ENCODE measurements at regions not wholly inside any gene's neighbourhood (a gene's known extent, or its start where the extent isn't known, plus 50 kb on each side); places are given as distances from the start of the nearest gene placed in this dataset.

DNA sequence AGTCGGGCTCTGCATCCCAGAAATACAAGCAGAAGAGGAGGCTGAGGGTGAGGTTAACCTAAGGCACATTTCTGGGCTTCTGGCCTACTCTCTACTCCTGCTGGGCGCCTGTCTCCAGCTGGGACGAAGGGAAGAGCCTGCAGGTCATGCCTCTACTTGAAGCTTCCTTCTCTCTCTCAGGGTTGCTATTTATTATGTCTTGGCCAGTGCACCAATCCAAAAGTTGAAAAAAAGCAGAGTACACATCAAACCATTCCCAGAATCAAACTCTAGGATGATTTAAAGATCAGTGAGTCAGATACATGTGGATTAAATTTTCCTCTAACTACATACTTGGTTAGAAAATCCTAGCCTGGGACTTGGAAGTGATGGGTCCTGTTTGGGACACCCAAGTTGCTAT lies 60.2 kb upstream of the CDON start:
- 66 to 83% (median 83%) methylated on average over 3 of the region's 3 CpGs for WGBS, 3 donors
- Histone ChIP-seq H3K4me3 (ENCODE audit: low read depth in 1 of 3, low read length in 3 of 3) (no peak overlapping the region), H3K36me3 (ENCODE audit: control insufficient read depth in 3 of 3, insufficient read depth in 2 of 3, low read depth in 1 of 3, low read length in 3 of 3) (no peaks in the 10 kb centered on the region), H3K27me3 (ENCODE audit: control insufficient read depth in 3 of 3, insufficient read depth in 3 of 3, low read length in 3 of 3) (no peaks in the 10 kb centered on the region), H3K27ac (ENCODE audit: low read depth in 1 of 3, low read length in 2 of 3) (no peak overlapping the region), H3K9me3 (ENCODE audit: control insufficient read depth in 2 of 2, insufficient read depth in 1 of 2, low read depth in 1 of 2, low read length in 1 of 2) (no peaks in the 10 kb centered on the region), H3K4me1 (ENCODE audit: control insufficient read depth in 3 of 3, insufficient read depth in 2 of 3, low read depth in 1 of 3, low read length in 2 of 3) (peaks cover 0 to 10% (median 0%) of the 10 kb centered on the region in 3 donors)
- DNase-seq = no peak
- FAIRE-seq = no peak

DNA sequence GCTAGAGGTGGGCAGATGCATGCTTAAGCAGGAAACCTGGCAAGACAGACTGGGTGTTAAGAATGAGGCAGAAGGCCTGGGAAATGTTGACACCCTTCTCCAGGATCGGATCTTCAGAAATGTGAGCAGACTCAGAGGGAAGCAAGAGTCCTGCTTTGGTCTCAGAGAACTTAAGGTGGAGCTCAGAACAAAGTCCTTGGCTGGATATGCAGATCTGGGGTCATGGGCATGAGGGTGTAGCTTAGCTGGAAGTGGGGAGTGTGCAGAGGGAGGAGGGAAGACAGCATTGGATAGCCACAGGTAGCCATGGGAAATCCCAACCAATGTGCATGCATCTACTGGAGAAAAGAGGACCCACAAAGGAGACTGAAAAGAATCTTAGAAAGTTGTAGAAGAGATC lies 58.6 kb upstream of the CDON start:
- Histone ChIP-seq H3K27me3 (ENCODE audit: control insufficient read depth in 3 of 3, insufficient read depth in 3 of 3, low read length in 3 of 3) (no peaks in the 10 kb centered on the region), H3K4me3 (ENCODE audit: low read depth in 1 of 3, low read length in 3 of 3) (no peak overlapping the region), H3K4me1 (ENCODE audit: control insufficient read depth in 3 of 3, insufficient read depth in 2 of 3, low read depth in 1 of 3, low read length in 2 of 3) (peaks cover 0 to 13% (median 0%) of the 10 kb centered on the region in 3 donors), H3K9me3 (ENCODE audit: control insufficient read depth in 2 of 2, insufficient read depth in 1 of 2, low read depth in 1 of 2, low read length in 1 of 2) (no peaks in the 10 kb centered on the region), H3K27ac (ENCODE audit: low read depth in 1 of 3, low read length in 2 of 3) (peak overlapping the region in 1 of 3 donors; percentile 28), H3K36me3 (ENCODE audit: control insufficient read depth in 3 of 3, insufficient read depth in 2 of 3, low read depth in 1 of 3, low read length in 3 of 3) (no peaks in the 10 kb centered on the region)
- 24 to 66% (median 31%) methylated on average over 1 of the region's 1 CpG for WGBS, 3 donors
- FAIRE-seq = no peak
- peak; percentile 69 to 80 for DNase-seq

GRCh38 chr11:126118806-126119205 lies 56.1 kb upstream of the CDON start:
- H3K27ac ChIP-seq (ENCODE audit: low read depth in 1 of 3, low read length in 2 of 3) = no peak overlapping the region
- H3K4me3 ChIP-seq (ENCODE audit: low read depth in 1 of 3, low read length in 3 of 3) = no peak overlapping the region
- no peaks in the 10 kb centered on the region for H3K27me3 ChIP-seq (ENCODE audit: control insufficient read depth in 3 of 3, insufficient read depth in 3 of 3, low read length in 3 of 3)
- DNase-seq (no peak), FAIRE-seq (no peak)
- peaks cover 8 to 38% (median 9%) of the 10 kb centered on the region in 3 donors for H3K4me1 ChIP-seq (ENCODE audit: control insufficient read depth in 3 of 3, insufficient read depth in 2 of 3, low read depth in 1 of 3, low read length in 2 of 3)
- H3K9me3 ChIP-seq (ENCODE audit: control insufficient read depth in 2 of 2, insufficient read depth in 1 of 2, low read depth in 1 of 2, low read length in 1 of 2) = no peaks in the 10 kb centered on the region
- WGBS, 3 donors = 86 to 89% (median 88%) methylated on average over 10 of the region's 10 CpGs
- H3K36me3 ChIP-seq (ENCODE audit: control insufficient read depth in 3 of 3, insufficient read depth in 2 of 3, low read depth in 1 of 3, low read length in 3 of 3) = no peaks in the 10 kb centered on the region

DNA sequence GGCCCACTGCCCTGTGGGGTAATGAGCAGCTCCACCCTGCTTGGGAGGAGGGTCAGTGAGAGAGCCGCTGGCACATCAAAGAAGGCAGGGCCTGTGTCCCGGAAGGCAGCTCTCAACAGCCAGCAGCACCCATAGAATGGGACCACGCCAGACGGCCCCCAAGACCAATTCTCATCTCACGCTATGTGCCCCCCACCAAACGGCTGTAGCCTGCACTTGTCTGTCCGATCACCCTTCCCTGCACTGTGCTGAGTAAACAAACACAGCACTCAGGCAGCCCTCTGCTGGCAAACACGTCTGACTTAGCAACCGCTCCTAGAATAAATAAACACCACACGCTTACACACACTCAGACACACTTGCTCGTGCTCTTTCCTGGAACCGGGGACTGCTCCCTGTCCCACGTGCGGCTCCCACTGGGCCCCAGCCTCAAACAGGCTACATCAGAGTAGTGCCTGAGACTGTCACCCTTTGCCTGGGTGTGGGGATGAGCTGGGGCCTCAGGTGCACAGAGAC lies 53.2 kb upstream of the CDON start:
- H3K36me3 ChIP-seq (ENCODE audit: control insufficient read depth in 3 of 3, insufficient read depth in 2 of 3, low read depth in 1 of 3, low read length in 3 of 3) = no peaks in the 10 kb centered on the region
- FAIRE-seq (no peak), DNase-seq (peak; percentile 83 to 91)
- peak overlapping the region in 2 of 3 donors; percentile 7 to 69 for H3K27ac ChIP-seq (ENCODE audit: low read depth in 1 of 3, low read length in 2 of 3)
- no peaks in the 10 kb centered on the region for H3K27me3 ChIP-seq (ENCODE audit: control insufficient read depth in 3 of 3, insufficient read depth in 3 of 3, low read length in 3 of 3)
- WGBS, 3 donors = 17 to 30% (median 19%) methylated on average over 14 of the region's 14 CpGs
- no peak overlapping the region for H3K4me3 ChIP-seq (ENCODE audit: low read depth in 1 of 3, low read length in 3 of 3)
- no peaks in the 10 kb centered on the region for H3K9me3 ChIP-seq (ENCODE audit: control insufficient read depth in 2 of 2, insufficient read depth in 1 of 2, low read depth in 1 of 2, low read length in 1 of 2)
- peaks cover 9 to 48% (median 9%) of the 10 kb centered on the region in 3 donors for H3K4me1 ChIP-seq (ENCODE audit: control insufficient read depth in 3 of 3, insufficient read depth in 2 of 3, low read depth in 1 of 3, low read length in 2 of 3)

GRCh38 chr11:126115127-126115495 lies 52.4 kb upstream of the CDON start:
- no peaks in the 10 kb centered on the region for H3K36me3 ChIP-seq (ENCODE audit: control insufficient read depth in 3 of 3, insufficient read depth in 2 of 3, low read depth in 1 of 3, low read length in 3 of 3)
- H3K9me3 ChIP-seq (ENCODE audit: control insufficient read depth in 2 of 2, insufficient read depth in 1 of 2, low read depth in 1 of 2, low read length in 1 of 2) = no peaks in the 10 kb centered on the region
- H3K4me1 ChIP-seq (ENCODE audit: control insufficient read depth in 3 of 3, insufficient read depth in 2 of 3, low read depth in 1 of 3, low read length in 2 of 3) = peaks cover 9 to 48% (median 9%) of the 10 kb centered on the region in 3 donors
- DNase-seq (peak; percentile 47 to 51), FAIRE-seq (no peak)
- H3K27me3 ChIP-seq (ENCODE audit: control insufficient read depth in 3 of 3, insufficient read depth in 3 of 3, low read length in 3 of 3) = no peaks in the 10 kb centered on the region
- H3K4me3 ChIP-seq (ENCODE audit: low read depth in 1 of 3, low read length in 3 of 3) = no peak overlapping the region
- 6 to 36% (median 29%) methylated on average over 4 of the region's 4 CpGs for WGBS, 3 donors
- H3K27ac ChIP-seq (ENCODE audit: low read depth in 1 of 3, low read length in 2 of 3) = peak overlapping the region in 2 of 3 donors; percentile 7 to 69

DNA sequence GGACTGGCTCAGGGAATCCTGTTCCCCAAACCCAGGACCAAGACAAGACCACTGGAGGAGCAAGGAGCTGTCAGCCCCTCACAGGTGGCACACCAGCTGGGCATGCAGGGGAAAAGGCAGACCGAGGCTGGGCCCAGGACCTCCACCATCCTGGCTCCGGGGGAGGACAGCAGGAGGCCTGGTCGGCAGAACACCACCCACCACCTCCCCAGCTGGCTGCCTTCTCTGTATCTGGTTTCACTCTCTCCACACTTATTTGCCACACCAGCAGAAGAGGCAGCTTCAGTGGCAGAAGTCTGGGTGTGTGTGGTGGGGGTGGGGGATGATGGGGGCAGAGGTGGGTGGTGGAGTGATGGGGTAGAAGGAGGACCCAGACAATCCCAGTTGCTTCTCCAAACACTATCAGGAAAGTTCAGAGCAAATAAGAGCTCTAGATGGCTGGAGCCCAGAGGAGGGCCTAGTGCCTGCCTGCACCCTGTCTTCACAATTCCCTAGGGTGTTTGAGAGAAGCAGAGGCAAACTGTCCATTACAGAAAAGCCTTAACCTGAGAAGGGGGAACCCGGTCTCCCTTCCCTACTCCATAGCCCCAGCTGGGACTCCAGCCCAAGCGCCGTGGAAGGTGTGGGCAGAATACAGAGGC lies 51.9 kb upstream of the CDON start:
- no peak overlapping the region for H3K4me3 ChIP-seq (ENCODE audit: low read depth in 1 of 3, low read length in 3 of 3)
- no peaks in the 10 kb centered on the region for H3K27me3 ChIP-seq (ENCODE audit: control insufficient read depth in 3 of 3, insufficient read depth in 3 of 3, low read length in 3 of 3)
- H3K4me1 ChIP-seq (ENCODE audit: control insufficient read depth in 3 of 3, insufficient read depth in 2 of 3, low read depth in 1 of 3, low read length in 2 of 3) = peaks cover 9 to 51% (median 9%) of the 10 kb centered on the region in 3 donors
- FAIRE-seq (no peak), DNase-seq (no peak)
- H3K36me3 ChIP-seq (ENCODE audit: control insufficient read depth in 3 of 3, insufficient read depth in 2 of 3, low read depth in 1 of 3, low read length in 3 of 3) = no peaks in the 10 kb centered on the region
- H3K27ac ChIP-seq (ENCODE audit: low read depth in 1 of 3, low read length in 2 of 3) = peak overlapping the region; percentile 51 to 84 (median 83)
- 46 to 73% (median 53%) methylated on average over 6 of the region's 6 CpGs for WGBS, 3 donors
- H3K9me3 ChIP-seq (ENCODE audit: control insufficient read depth in 2 of 2, insufficient read depth in 1 of 2, low read depth in 1 of 2, low read length in 1 of 2) = no peaks in the 10 kb centered on the region

- no peak for DNase-seq
- Histone ChIP-seq H3K9me3 (ENCODE audit: control insufficient read depth in 2 of 2, insufficient read depth in 1 of 2, low read depth in 1 of 2, low read length in 1 of 2) (no peaks in the 10 kb centered on the region), H3K4me1 (ENCODE audit: control insufficient read depth in 3 of 3, insufficient read depth in 2 of 3, low read depth in 1 of 3, low read length in 2 of 3) (peaks cover 9 to 53% (median 9%) of the 10 kb centered on the region in 3 donors), H3K36me3 (ENCODE audit: control insufficient read depth in 3 of 3, insufficient read depth in 2 of 3, low read depth in 1 of 3, low read length in 3 of 3) (no peaks in the 10 kb centered on the region), H3K27me3 (ENCODE audit: control insufficient read depth in 3 of 3, insufficient read depth in 3 of 3, low read length in 3 of 3) (no peaks in the 10 kb centered on the region), H3K4me3 (ENCODE audit: low read depth in 1 of 3, low read length in 3 of 3) (no peak overlapping the region), H3K27ac (ENCODE audit: low read depth in 1 of 3, low read length in 2 of 3) (peak overlapping the region; percentile 51 to 84 (median 83))
- WGBS, 3 donors = 28 to 43% (median 29%) methylated on average over 4 of the region's 4 CpGs
- no peak for FAIRE-seq
Observed at GRCh38 chr11:126113963-126114362, 51.3 kb upstream of the CDON start.

DNA sequence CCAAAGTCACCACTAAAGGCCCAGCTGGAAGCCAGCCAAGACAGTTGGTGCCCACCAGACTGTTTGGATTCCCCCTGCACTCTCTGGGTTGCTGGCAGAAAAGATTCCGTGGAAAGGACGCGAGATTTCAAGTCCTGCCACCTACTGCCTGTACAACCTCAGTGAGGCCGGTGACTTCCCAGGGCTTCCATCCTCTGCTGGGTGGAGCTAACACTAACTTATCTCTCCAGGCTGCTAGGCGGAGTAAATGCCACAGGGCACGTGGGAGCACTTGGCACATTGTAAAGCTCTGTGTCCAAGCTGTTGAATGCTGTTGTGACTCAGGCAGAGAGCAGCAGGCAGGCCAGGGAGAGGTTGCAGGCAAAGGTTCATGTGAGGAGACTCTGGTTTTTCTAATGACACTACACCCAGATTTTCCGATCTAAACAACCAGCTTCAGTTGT lies 50.9 kb upstream of the CDON start:
- Histone ChIP-seq H3K36me3 (ENCODE audit: control insufficient read depth in 3 of 3, insufficient read depth in 2 of 3, low read depth in 1 of 3, low read length in 3 of 3) (no peaks in the 10 kb centered on the region), H3K4me3 (ENCODE audit: low read depth in 1 of 3, low read length in 3 of 3) (no peak overlapping the region), H3K27ac (ENCODE audit: low read depth in 1 of 3, low read length in 2 of 3) (peak overlapping the region; percentile 51 to 84 (median 83)), H3K9me3 (ENCODE audit: control insufficient read depth in 2 of 2, insufficient read depth in 1 of 2, low read depth in 1 of 2, low read length in 1 of 2) (no peaks in the 10 kb centered on the region), H3K27me3 (ENCODE audit: control insufficient read depth in 3 of 3, insufficient read depth in 3 of 3, low read length in 3 of 3) (no peaks in the 10 kb centered on the region), H3K4me1 (ENCODE audit: control insufficient read depth in 3 of 3, insufficient read depth in 2 of 3, low read depth in 1 of 3, low read length in 2 of 3) (peaks cover 9 to 53% (median 9%) of the 10 kb centered on the region in 3 donors)
- peak; percentile 30 for FAIRE-seq
- peak; percentile 94 to 99 for DNase-seq
- 6 to 47% (median 22%) methylated on average over 7 of the region's 7 CpGs for WGBS, 3 donors

Measured in small intestine (tissue), 7 donors.